Heart left ventricle (tissue), 16 donors: ENCODE measurements at regions not wholly inside any gene's neighbourhood (a gene's known extent, or its start where the extent isn't known, plus 50 kb on each side); places are given as distances from the start of the nearest gene placed in this dataset.

Experiments
- ATAC-seq, 4 donors: fragments of 200-7000 bp; cut with Tn5 transposase; one replicate each; pipeline ENCODE4 v1.9.1; 2020 to 2022; ENCODE audit warnings: moderate library complexity in 4 of 4, mild to moderate bottlenecking in 3 of 4, moderate number of reproducible peaks in 1 of 4
- DNase-seq, 5 donors: peaks; one replicate each; pipeline ENCODE4 v3.0.0-alpha.2; 2020
- H3K27ac ChIP-seq, 12 donors: fragments of 200-600 bp; sonication (generic) in 4 of 12; one replicate each; pipeline versions ENCODE4 v1.5.0 to v1.8.0; 2016 to 2022; ENCODE audit warnings: mild to moderate bottlenecking in 2 of 12
- H3K27me3 ChIP-seq, 9 donors: fragments of 200-600 bp; sonication (generic) in 2 of 9; one replicate each; pipeline versions ENCODE4 v1.5.1 to v1.8.0; 2016 to 2022; ENCODE audit warnings: mild to moderate bottlenecking in 3 of 9
- H3K36me3 ChIP-seq, 9 donors: fragments of 200-600 bp; sonication (generic) in 2 of 9; one replicate each; pipeline versions ENCODE4 v1.5.0 to v1.8.0; 2018 to 2022; ENCODE audit warnings: mild to moderate bottlenecking in 2 of 9
- H3K4me1 ChIP-seq, 12 donors: fragments of 200-600 bp; sonication (generic) in 4 of 12; one replicate each; pipeline versions ENCODE4 v1.5.0 to v1.8.0; 2016 to 2022; ENCODE audit warnings: mild to moderate bottlenecking in 3 of 12
- H3K4me3 ChIP-seq, 12 donors: fragments of 200-600 bp; sonication (generic) in 4 of 12; one replicate each; pipeline versions ENCODE4 v1.5.0 to v1.8.0; 2017 to 2022; ENCODE audit warnings: mild to moderate bottlenecking in 9 of 12, moderate library complexity in 4 of 12
- H3K9me3 ChIP-seq, 12 donors: fragments of 200-600 bp; sonication (generic) in 4 of 12; one replicate each; pipeline versions ENCODE4 v1.5.0 to v1.8.0; 2016 to 2022; ENCODE audit warnings: mild to moderate bottlenecking in 1 of 12
- POLR2A ChIP-seq, 2 donors: fragments of 450-650 bp; IDR thresholded peaks; one replicate each; pipeline ENCODE4 v1.6.1; 2017; ENCODE audit warnings: antibody characterized with exemption in 2 of 2, mild to moderate bottlenecking in 2 of 2, moderate library complexity in 2 of 2
- WGBS, 4 donors: extraction: QIAGEN DNeasy Blood & Tissue Kit in 2 of 4; methylation state at CpG; one replicate each; pipeline versions ENCODE4 v1.1.5 to v1.1.7; 2013 to 2018; 5-methylcytosine and 5-hydroxymethylcytosine counted together
- intact Hi-C, 10 donors: fragments of 100-400 bp; cut with DNase I; formaldehyde crosslinking; loops; one replicate each; pipeline versions ENCODE4 v1.11.1 to v1.14.2; 2022
- TF ChIP-seq, protein P1 (sequence below), 12 donors: fragments of 200-600 bp; sonication (generic) in 4 of 12; IDR thresholded peaks; one replicate each; pipeline versions ENCODE4 v1.5.0 to v1.8.0; 2018 to 2022; ENCODE audit warnings: antibody characterized with exemption in 12 of 12, mild to moderate bottlenecking in 5 of 12
- donor health status: ischemic (EF 13 %, LVEDD 7.1; RV severe dilation, severe dysfunction).
- donor health status: healthy with polysubstance abuse.
- donor health status: DM: no; HTN: yes; CAD: no.
- donor health status: DM: no; HTN: no; CAD: no.
- donor health status: ischemic (EF 25% LVEDD 6.9; RV normal size, moderate dysfunction).
- donor health status: ischemic (EF 25% LVEDD 5.7; RV mildly dilated, moderate dysfunction).
- donor health status: healthy.
- donor health status: DM: yes; HTN: yes; CAD: no.
- donor health status: ischemic (EF 35%, LVEDD 5.7; RV mildly dilated, moderate dysfunction).
- donor health status: nonischemic (EF 11% LVEDD 7.7; RV severe dilation, severe dysfunction).
- donor health status: DM: yes; HTN: yes; CAD: no.
- donor health status: PGD.
- donor health status: ischemic (EF 29% LVEDD 5.4; RV normal size, mild dysfunction).
- donor health status: nonischemic (EF 23%, LVEDD 6.1; RV moderate dilation, normal function).

DNA sequence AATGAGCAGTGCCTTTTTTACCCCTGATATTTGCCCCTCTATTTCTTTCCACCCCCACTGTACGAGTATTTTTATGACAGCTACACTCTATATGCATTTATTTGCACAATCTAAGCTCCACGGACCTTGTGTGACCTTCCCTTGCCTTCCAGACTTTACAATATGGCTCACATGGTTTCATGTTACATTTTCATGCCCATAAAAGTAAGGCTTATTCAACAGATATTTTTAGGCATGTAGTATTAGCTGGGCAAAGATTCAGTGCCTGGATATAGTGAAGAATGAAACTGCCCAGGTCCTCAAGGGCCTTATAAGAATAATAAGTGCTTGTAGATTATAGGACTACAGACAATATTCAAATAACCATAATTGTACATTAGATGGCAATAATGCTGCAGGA lies 481.9 kb upstream of the CNTN4 start:
- WGBS, 4 donors: 20 to 27% (median 23%) methylated on average over 2 of the region's 2 CpGs
- ATAC-seq (no peak), DNase-seq (no peak)
- no peak overlapping the region for H3K27ac ChIP-seq
- H3K4me1 ChIP-seq: no peaks in the 10 kb centered on the region
- intact Hi-C loops: no loop called here
- peaks cover 0 to 7% (median 0%) of the 10 kb centered on the region in 12 donors for H3K9me3 ChIP-seq
- no peak overlapping the region for H3K4me3 ChIP-seq
- no peaks in the 10 kb centered on the region for H3K36me3 ChIP-seq
- no peak for TF ChIP-seq POLR2A (IDR thresholded peaks at IDR 0.05)
- TF ChIP-seq, protein P1, sequence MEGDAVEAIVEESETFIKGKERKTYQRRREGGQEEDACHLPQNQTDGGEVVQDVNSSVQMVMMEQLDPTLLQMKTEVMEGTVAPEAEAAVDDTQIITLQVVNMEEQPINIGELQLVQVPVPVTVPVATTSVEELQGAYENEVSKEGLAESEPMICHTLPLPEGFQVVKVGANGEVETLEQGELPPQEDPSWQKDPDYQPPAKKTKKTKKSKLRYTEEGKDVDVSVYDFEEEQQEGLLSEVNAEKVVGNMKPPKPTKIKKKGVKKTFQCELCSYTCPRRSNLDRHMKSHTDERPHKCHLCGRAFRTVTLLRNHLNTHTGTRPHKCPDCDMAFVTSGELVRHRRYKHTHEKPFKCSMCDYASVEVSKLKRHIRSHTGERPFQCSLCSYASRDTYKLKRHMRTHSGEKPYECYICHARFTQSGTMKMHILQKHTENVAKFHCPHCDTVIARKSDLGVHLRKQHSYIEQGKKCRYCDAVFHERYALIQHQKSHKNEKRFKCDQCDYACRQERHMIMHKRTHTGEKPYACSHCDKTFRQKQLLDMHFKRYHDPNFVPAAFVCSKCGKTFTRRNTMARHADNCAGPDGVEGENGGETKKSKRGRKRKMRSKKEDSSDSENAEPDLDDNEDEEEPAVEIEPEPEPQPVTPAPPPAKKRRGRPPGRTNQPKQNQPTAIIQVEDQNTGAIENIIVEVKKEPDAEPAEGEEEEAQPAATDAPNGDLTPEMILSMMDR (IDR thresholded peaks at IDR 0.05): no peak
- H3K27me3 ChIP-seq: no peaks in the 10 kb centered on the region

DNA sequence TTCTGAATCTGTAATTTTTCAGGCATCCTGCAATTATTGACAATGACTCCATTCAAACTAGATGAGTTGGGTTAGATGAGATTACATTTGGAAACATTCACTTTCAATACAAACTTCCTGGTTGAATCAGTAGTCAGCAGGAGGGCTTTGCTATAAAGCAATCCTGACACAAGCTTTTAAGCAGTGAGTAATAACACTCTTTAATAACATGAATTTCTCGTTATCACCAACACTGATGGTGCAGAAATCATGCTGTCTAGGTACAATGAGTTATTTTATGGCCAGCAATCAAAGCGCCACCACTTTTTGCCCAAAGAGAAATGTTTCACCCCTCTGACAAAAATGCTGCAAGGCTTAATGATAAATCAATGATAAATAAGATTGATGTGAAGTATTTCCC lies 474.8 kb upstream of the CNTN4 start:
- ATAC-seq (no peak), DNase-seq (no peak)
- no peak overlapping the region for H3K4me3 ChIP-seq
- H3K36me3 ChIP-seq: no peaks in the 10 kb centered on the region
- H3K9me3 ChIP-seq: no peaks in the 10 kb centered on the region
- whole genome bisulfite sequencing, 4 donors: 87 to 92% (median 90%) methylated on average over 2 of the region's 2 CpGs
- TF ChIP-seq, protein P1 (IDR thresholded peaks at IDR 0.05): no peak
- TF ChIP-seq POLR2A (IDR thresholded peaks at IDR 0.05): no peak
- H3K27ac ChIP-seq: no peak overlapping the region
- intact Hi-C loops: no loop called here
- no peaks in the 10 kb centered on the region for H3K4me1 ChIP-seq
- no peaks in the 10 kb centered on the region for H3K27me3 ChIP-seq

DNA sequence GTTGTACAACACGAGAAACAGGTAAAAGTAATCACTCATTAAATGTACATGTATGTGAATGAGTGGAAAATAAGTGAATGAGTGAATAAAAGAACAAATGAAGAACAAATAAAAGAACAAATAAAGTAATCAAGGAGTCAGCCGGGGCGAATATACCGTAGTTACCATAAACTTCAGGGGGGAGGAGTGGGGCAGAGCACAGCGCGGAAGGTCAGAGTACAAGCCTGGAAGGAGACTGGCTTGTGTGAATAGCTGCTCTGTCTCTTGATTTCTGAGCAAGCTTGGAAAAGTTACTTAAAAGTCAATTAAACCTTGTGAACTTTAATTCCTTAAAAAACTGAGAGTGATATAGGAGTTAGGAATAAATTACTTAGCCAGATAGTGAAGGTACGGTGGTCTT lies 466.5 kb upstream of the CNTN4 start:
- H3K9me3 ChIP-seq: no peaks in the 10 kb centered on the region
- no peak overlapping the region for H3K27ac ChIP-seq
- TF ChIP-seq, protein P1 (IDR thresholded peaks at IDR 0.05): no peak
- no peak for TF ChIP-seq POLR2A (IDR thresholded peaks at IDR 0.05)
- H3K4me1 ChIP-seq: no peaks in the 10 kb centered on the region
- H3K27me3 ChIP-seq: no peaks in the 10 kb centered on the region
- no peak overlapping the region for H3K4me3 ChIP-seq
- DNase-seq (no peak), ATAC-seq (no peak)
- H3K36me3 ChIP-seq: no peaks in the 10 kb centered on the region
- intact Hi-C loops: no loop called here
- WGBS, 4 donors: 88 to 92% (median 90%) methylated on average over 7 of the region's 7 CpGs

DNA sequence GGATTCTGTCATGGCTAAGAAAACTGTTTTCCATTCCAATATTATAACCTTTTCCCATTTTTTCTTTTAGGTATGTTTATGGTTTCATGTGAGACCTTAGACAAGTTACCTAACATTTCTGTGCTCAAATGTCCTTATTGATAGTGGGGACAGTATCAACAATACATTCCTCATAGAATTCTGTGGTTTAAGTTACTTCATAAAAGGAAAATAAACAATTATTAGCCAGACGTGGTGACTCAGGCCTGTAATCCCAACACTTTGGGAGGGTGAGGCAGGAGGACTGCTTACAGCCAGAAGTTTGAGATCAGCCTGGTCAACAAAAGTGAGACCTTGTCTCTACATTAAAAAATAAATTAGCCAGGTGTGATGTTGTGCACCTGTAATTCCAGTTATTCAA lies 436.8 kb upstream of the CNTN4 start:
- 39 to 63% (median 44%) methylated on average over 1 of the region's 1 CpG for WGBS, 4 donors
- Histone ChIP-seq H3K4me1 (no peaks in the 10 kb centered on the region), H3K4me3 (no peak overlapping the region), H3K27ac (no peak overlapping the region), H3K27me3 (no peaks in the 10 kb centered on the region), H3K9me3 (peaks cover 0 to 5% (median 0%) of the 10 kb centered on the region in 12 donors), H3K36me3 (no peaks in the 10 kb centered on the region)
- ATAC-seq (no peak), DNase-seq (no peak)
- intact Hi-C loops: no loop called here
- no peak for TF ChIP-seq POLR2A (IDR thresholded peaks at IDR 0.05)
- TF ChIP-seq, protein P1 (IDR thresholded peaks at IDR 0.05): no peak
